HCT116 (cell line): ENCODE measurements at regions not wholly inside any gene's neighbourhood (a gene's known extent, or its start where the extent isn't known, plus 50 kb on each side); places are given as distances from the start of the nearest gene placed in this dataset.

Source experiments
- ATAC-seq: fragments of 200-7000 bp; cut with Tn5 transposase; 2 replicates; pipeline ENCODE4 v1.9.1; 2020; ENCODE audit warnings: mild to moderate bottlenecking, moderate library complexity
- BruUV-seq: library from RNA; stranded (reverse); fragments of 400-500 nt; replicated peaks from 2 replicates; lab custom pipeline; 2021; lab: Mats Ljungman, UMichigan
- CTCF ChIA-PET: fragments of 300-600 bp; sonication (Branson Sonifier 250); formaldehyde crosslinking; loops from one replicate; lab custom pipeline; 2021; ENCODE audit warnings: antibody characterized with exemption; lab: Charles Lee
- POLR2A ChIA-PET: fragments of 300-600, 350-600 bp; sonication (Branson Sonifier 250); formaldehyde crosslinking; loops from one replicate; lab custom pipeline; 2021; ENCODE audit warnings: antibody characterized with exemption; lab: Charles Lee
- RAD21 ChIA-PET, 2 experiments: fragments of 300-600 bp; sonication (Branson Sonifier 250); formaldehyde crosslinking; loops; one replicate each; lab custom pipeline; 2023; ENCODE audit warnings: low total read pairs in 2 of 2; ENCODE audit not compliant: uncharacterized antibody in 2 of 2, unreplicated experiment in 2 of 2, low non-redundant PET in 1 of 2; lab: Charles Lee
- DNase-seq: peaks from one replicate; pipeline ENCODE4 v3.0.0-alpha.2; 2010; ENCODE audit warnings: low read depth, low spot score
- H2AFZ ChIP-seq: fragments of 200-600 bp; shearing (Covaris generic), sonication (generic); 2 replicates; pipeline ENCODE4 v1.6.1; 2017; ENCODE audit warnings: low read depth, mixed run types, mixed read lengths, antibody characterized with exemption, low read length; ENCODE audit not compliant: poor library complexity, severe bottlenecking
- H3K27ac ChIP-seq: 2 replicates; pipeline ENCODE4 v1.5.1; 2012; ENCODE audit warnings: low read depth, low read length
- H3K27me3 ChIP-seq: fragments of 200-600 bp; sonication (generic); 2 replicates; pipeline ENCODE4 v1.6.1; 2016; ENCODE audit warnings: mixed run types, low read length, mixed read lengths; ENCODE audit not compliant: insufficient read depth
- H3K36me3 ChIP-seq, 2 experiments: fragments of 200-500 bp in 1 of 2; fragments of 200-600 bp in 1 of 2; sonication (Bioruptor generic) in 1 of 2; sonication (generic) in 1 of 2; 2 replicates each; pipeline versions ENCODE4 v1.5.1 to v1.6.1; 2014 to 2016; ENCODE audit warnings: low read length in 2 of 2, inconsistent platforms in 1 of 2, mixed read lengths in 1 of 2, mixed run types in 1 of 2; ENCODE audit not compliant: insufficient read depth in 2 of 2, control insufficient read depth in 1 of 2
- H3K4me1 ChIP-seq, 2 experiments: fragments of 200-600 bp in 1 of 2; sonication (generic) in 1 of 2; 2 replicates each; pipeline versions ENCODE4 v1.5.1 to v1.6.1; 2012 to 2017; ENCODE audit warnings: low read length in 2 of 2, inconsistent platforms in 1 of 2, mild to moderate bottlenecking in 1 of 2, mixed read lengths in 1 of 2, mixed run types in 1 of 2, moderate library complexity in 1 of 2; ENCODE audit not compliant: insufficient read depth in 2 of 2, control insufficient read depth in 1 of 2
- H3K4me2 ChIP-seq: fragments of 200-600 bp; sonication (generic); 2 replicates; pipeline ENCODE4 v1.6.1; 2017; ENCODE audit warnings: mixed run types, low read length, mixed read lengths
- H3K4me3 ChIP-seq, 2 experiments: fragments of 200-600 bp in 1 of 2; sonication (generic) in 1 of 2; replicated peaks in 1 of 2; 2 replicates each; pipeline ENCODE4 v1.5.1; 2011 to 2016; ENCODE audit warnings: low read length in 2 of 2, control low read depth in 1 of 2, low read depth in 1 of 2, mild to moderate bottlenecking in 1 of 2, mixed read lengths in 1 of 2, mixed run types in 1 of 2
- H3K79me2 ChIP-seq: fragments of 200-600 bp; sonication (generic); 2 replicates; pipeline ENCODE4 v1.6.1; 2017; ENCODE audit warnings: mild to moderate bottlenecking, mixed run types, low read length, moderate library complexity, mixed read lengths; ENCODE audit not compliant: insufficient read depth
- H3K9ac ChIP-seq: fragments of 200-600 bp; sonication (generic); 2 replicates; pipeline ENCODE4 v1.6.1; 2016; ENCODE audit warnings: low read length, mixed read lengths
- H3K9me2 ChIP-seq: fragments of 200-600 bp; sonication (generic), shearing (Covaris generic); 2 replicates; pipeline ENCODE4 v1.6.1; 2017; ENCODE audit warnings: mixed run types, mild to moderate bottlenecking, moderate library complexity; ENCODE audit not compliant: insufficient read depth
- H3K9me3 ChIP-seq, 2 experiments: fragments of 200-500 bp in 1 of 2; fragments of 200-600 bp in 1 of 2; sonication (Bioruptor generic) in 1 of 2; sonication (generic) in 1 of 2; 2 replicates each; pipeline ENCODE4 v1.6.1; 2014 to 2017; ENCODE audit warnings: low read length in 2 of 2, mixed read lengths in 2 of 2, inconsistent platforms in 1 of 2, low read depth in 1 of 2, mild to moderate bottlenecking in 1 of 2, mixed run types in 1 of 2, moderate library complexity in 1 of 2; ENCODE audit not compliant: control insufficient read depth in 1 of 2, insufficient read depth in 1 of 2
- H4K20me1 ChIP-seq: fragments of 200-600 bp; sonication (generic), shearing (Covaris generic); 2 replicates; pipeline ENCODE4 v1.6.1; 2017; ENCODE audit warnings: mixed run types, mild to moderate bottlenecking, moderate library complexity; ENCODE audit not compliant: insufficient read depth
- CBX3 ChIP-seq: IDR thresholded peaks from 2 replicates; pipeline ENCODE4 v1.6.1; 2012; ENCODE audit warnings: low read depth
- CEBPB ChIP-seq: IDR thresholded peaks from 2 replicates; pipeline ENCODE4 v1.6.1; 2012; ENCODE audit warnings: low read depth
- EGR1 ChIP-seq: IDR thresholded peaks from 2 replicates; pipeline ENCODE4 v1.6.1; 2012; ENCODE audit warnings: low read depth
- EZH2phosphoT487 ChIP-seq: fragments of 200-600 bp; IDR thresholded peaks from 2 replicates; pipeline ENCODE4 v1.6.1; 2018; ENCODE audit warnings: antibody characterized with exemption, borderline replicate concordance
- JUND ChIP-seq: IDR thresholded peaks from 2 replicates; pipeline ENCODE4 v1.6.1; 2012
- POLR2A ChIP-seq: IDR thresholded peaks from 2 replicates; pipeline ENCODE4 v1.7.0; 2011; ENCODE audit warnings: borderline replicate concordance; ENCODE audit not compliant: insufficient read depth, insufficient read length; ENCODE audit errors: extremely low read depth
- POLR2AphosphoS5 ChIP-seq: IDR thresholded peaks from 2 replicates; pipeline ENCODE4 v1.6.1; 2011; ENCODE audit warnings: mild to moderate bottlenecking, low read depth, low read length, moderate library complexity
- RAD21 ChIP-seq: IDR thresholded peaks from 2 replicates; pipeline ENCODE4 v1.6.1; 2012; ENCODE audit warnings: low read depth, mild to moderate bottlenecking
- REST ChIP-seq: IDR thresholded peaks from 2 replicates; pipeline ENCODE4 v1.6.1; 2012; ENCODE audit warnings: low read depth
- SIN3A ChIP-seq: IDR thresholded peaks from 2 replicates; pipeline ENCODE4 v1.6.1; 2012; ENCODE audit warnings: low read depth
- SP1 ChIP-seq: IDR thresholded peaks from 2 replicates; pipeline ENCODE4 v1.6.1; 2012; ENCODE audit warnings: low read depth
- TCF7L2 ChIP-seq: IDR thresholded peaks from 2 replicates; pipeline ENCODE4 v1.7.0; 2011; ENCODE audit warnings: borderline replicate concordance, inconsistent platforms; ENCODE audit not compliant: insufficient read depth, insufficient read length; ENCODE audit errors: extremely low read depth
- YY1 ChIP-seq: IDR thresholded peaks from 2 replicates; pipeline ENCODE4 v1.6.1; 2011; ENCODE audit warnings: low read length, low read depth, moderate library complexity, mild to moderate bottlenecking; ENCODE audit not compliant: insufficient replicate concordance; ENCODE audit errors: extremely low read depth
- ZFX ChIP-seq: fragments of 450-650 bp; IDR thresholded peaks from 2 replicates; pipeline ENCODE4 v1.6.1; 2017
- ZNF274 ChIP-seq: fragments of 200-500 bp; sonication (Bioruptor generic); IDR thresholded peaks from 2 replicates; pipeline ENCODE4 v1.6.1; 2014; ENCODE audit warnings: mild to moderate bottlenecking, low read depth, low read length, inconsistent platforms
- intact Hi-C: fragments of 100-400 bp; cut with micrococcal nuclease; formaldehyde crosslinking; loops from 2 replicates; pipeline ENCODE4 v1.10.0; 2022
- TF ChIP-seq, protein P1 (sequence below), 3 experiments: fragments of 200-600 bp in 1 of 3; sonication (generic) in 1 of 3; IDR thresholded peaks in 2 of 3; conservative IDR thresholded peaks in 1 of 3; 2 replicates each; pipeline ENCODE4 v1.5.1; 2012 to 2017; ENCODE audit warnings: low read depth in 2 of 3, low read length in 2 of 3, antibody characterized with exemption in 1 of 3, borderline replicate concordance in 1 of 3, control low read depth in 1 of 3, mild to moderate bottlenecking in 1 of 3, mixed read lengths in 1 of 3, mixed run types in 1 of 3, moderate library complexity in 1 of 3; ENCODE audit not compliant: insufficient read depth in 1 of 3
- TF ChIP-seq, protein P2 (sequence below): IDR thresholded peaks from 2 replicates; pipeline ENCODE4 v1.6.1; 2012

- TF ChIP-seq ZFX: no peak
- TF ChIP-seq, protein P1, sequence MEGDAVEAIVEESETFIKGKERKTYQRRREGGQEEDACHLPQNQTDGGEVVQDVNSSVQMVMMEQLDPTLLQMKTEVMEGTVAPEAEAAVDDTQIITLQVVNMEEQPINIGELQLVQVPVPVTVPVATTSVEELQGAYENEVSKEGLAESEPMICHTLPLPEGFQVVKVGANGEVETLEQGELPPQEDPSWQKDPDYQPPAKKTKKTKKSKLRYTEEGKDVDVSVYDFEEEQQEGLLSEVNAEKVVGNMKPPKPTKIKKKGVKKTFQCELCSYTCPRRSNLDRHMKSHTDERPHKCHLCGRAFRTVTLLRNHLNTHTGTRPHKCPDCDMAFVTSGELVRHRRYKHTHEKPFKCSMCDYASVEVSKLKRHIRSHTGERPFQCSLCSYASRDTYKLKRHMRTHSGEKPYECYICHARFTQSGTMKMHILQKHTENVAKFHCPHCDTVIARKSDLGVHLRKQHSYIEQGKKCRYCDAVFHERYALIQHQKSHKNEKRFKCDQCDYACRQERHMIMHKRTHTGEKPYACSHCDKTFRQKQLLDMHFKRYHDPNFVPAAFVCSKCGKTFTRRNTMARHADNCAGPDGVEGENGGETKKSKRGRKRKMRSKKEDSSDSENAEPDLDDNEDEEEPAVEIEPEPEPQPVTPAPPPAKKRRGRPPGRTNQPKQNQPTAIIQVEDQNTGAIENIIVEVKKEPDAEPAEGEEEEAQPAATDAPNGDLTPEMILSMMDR (IDR thresholded peaks at IDR 0.05 in 2 of 3, conservative IDR thresholded peaks at IDR 0.05 in 1 of 3; ENCODE audit: borderline replicate concordance in 1 of 3, insufficient read depth in 1 of 3, low read depth in 2 of 3, low read length in 2 of 3): no peak
- TF ChIP-seq REST: no peak
- TF ChIP-seq EGR1: no peak
- TF ChIP-seq TCF7L2: no peak
- no peak for TF ChIP-seq SP1
- no peak for TF ChIP-seq CBX3
- TF ChIP-seq EZH2phosphoT487: no peak
- TF ChIP-seq POLR2AphosphoS5: no peak
- TF ChIP-seq ZNF274: no peak
- TF ChIP-seq SIN3A: no peak
- no peak for TF ChIP-seq POLR2A
- no peak for TF ChIP-seq CEBPB
- TF ChIP-seq YY1: no peak
- no peak for TF ChIP-seq RAD21
- TF ChIP-seq, protein P2, sequence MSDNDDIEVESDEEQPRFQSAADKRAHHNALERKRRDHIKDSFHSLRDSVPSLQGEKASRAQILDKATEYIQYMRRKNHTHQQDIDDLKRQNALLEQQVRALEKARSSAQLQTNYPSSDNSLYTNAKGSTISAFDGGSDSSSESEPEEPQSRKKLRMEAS: no peak
- no peak for TF ChIP-seq JUND
- no TSS peak for BruUV-seq
Measured at GRCh38 chr5:40409601-40410000, 270.1 kb upstream of the PTGER4 start.

More at GRCh38 chr5:40409601-40410000, 270.1 kb upstream of the PTGER4 start:
- Histone ChIP-seq H3K27me3 (no peaks in the 10 kb centered on the region), H3K79me2 (no peaks in the 10 kb centered on the region), H3K36me3 (no peaks in the 10 kb centered on the region), H3K9me2 (no peaks in the 10 kb centered on the region), H4K20me1 (no peaks in the 10 kb centered on the region), H3K9me3 (no peaks in the 10 kb centered on the region), H3K4me2 (no peak overlapping the region), H2AFZ (no peak overlapping the region), H3K4me1 (peaks cover 4 to 6% of the 10 kb centered on the region in 2 experiments; a peak in 1 of 4 replicates), H3K9ac (no peak overlapping the region), H3K4me3 (no peak overlapping the region), H3K27ac (no peak overlapping the region)
- CTCF ChIA-PET: no interaction called here
- RAD21 ChIA-PET: no interaction called here
- no peak for ATAC-seq
- POLR2A ChIA-PET: no interaction called here
- no peak for DNase-seq
- intact Hi-C loops: no loop called here
